Stimulated activated CD4-positive, alpha-beta T cell treated with anti-CD3 and anti-CD28 coated beads, Interleukin-4, amount 100 ng/mL, for 24 hours (primary cell): ENCODE measurements at regions not wholly inside any gene's neighbourhood (a gene's known extent, or its start where the extent isn't known, plus 50 kb on each side); places are given as distances from the start of the nearest gene placed in this dataset.
"Not testable (repeated sequence)": the region's sequence is repeated elsewhere in the genome, so short reads cannot be mapped to it uniquely, and the experiment has no call there.

Experiments used
- DNase-seq: peaks from one replicate; pipeline ENCODE4 v3.0.0-alpha.2; 2020

DNA sequence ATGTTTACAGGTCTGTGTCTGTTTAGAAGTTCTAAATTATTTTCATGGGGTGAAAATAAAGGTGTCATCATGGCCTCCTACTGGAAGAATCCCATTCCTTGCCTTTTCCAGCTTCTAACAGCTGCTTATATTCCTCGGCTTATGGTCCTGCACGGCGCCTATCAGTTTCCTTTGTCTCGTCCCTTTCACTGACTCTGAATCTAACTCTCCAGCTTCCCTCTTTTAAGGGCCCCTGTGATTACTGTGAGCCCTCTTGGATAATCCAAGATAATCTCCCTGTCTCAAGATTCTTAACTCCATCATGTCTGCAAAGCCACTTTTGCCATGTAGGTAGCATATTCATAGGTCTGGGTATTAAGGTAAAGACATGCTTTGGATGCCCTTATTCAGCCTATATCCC is 441.0 kb upstream of the ERCC4 start:
- DNase-seq = no peak

DNA sequence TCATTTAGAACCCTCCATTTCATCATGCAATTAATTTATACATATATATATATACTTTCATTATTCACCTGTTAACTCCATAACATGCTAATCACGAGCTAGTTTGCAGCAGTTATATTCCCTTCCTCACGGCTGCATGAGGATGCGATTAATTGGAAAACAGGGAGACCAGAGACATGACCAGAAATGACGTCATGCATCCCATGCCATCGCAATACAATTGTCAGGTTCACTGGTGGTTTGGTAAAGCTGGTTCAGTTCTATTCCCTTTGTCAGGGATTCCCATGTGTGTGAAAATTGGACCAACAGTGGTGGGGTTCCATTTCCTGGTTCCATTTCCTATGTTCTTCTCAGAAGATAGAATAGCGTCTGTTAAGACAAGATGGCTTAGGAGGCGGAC is 440.4 kb upstream of the ERCC4 start:
- DNase-seq = no peak

DNA sequence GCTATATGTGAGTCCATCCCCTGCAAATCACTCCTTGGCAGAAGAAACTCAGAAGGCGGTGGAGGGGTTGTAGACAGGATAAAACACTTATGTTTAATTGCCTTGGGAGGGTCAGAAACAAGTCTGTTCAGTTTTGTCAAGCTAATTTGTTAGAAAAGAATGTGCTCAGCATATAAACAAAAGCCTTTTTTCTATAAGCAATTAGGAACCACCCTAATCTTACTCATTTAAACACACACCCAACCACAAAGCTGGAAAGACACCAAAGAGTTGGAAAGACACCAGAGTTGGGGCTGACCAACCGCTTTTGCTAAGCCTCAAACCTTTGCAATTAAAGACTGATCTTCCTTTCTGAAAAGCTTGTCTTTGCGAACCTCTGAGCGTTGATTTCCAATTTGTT is 439.2 kb upstream of the ERCC4 start:
- no peak for DNase-seq

DNA sequence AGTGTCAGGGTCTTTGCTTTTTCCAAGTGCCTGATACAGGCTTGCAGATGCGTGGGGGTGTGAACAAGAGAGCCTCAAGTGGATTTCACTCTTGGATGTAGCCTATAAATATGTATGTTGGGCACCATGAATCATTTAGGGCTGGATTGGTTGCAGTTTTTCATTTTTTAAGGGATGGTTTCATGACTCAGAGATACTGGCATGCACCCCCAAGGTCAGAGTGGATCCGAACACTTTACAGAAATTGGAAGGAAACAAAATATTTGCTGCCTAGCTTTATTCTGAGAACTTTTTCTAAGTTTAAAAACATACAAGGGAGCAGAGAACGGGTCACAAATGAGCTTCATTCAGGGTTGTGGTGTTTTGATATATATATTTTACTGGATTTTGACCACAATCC is 436.8 kb upstream of the ERCC4 start:
- DNase-seq = no peak

DNA sequence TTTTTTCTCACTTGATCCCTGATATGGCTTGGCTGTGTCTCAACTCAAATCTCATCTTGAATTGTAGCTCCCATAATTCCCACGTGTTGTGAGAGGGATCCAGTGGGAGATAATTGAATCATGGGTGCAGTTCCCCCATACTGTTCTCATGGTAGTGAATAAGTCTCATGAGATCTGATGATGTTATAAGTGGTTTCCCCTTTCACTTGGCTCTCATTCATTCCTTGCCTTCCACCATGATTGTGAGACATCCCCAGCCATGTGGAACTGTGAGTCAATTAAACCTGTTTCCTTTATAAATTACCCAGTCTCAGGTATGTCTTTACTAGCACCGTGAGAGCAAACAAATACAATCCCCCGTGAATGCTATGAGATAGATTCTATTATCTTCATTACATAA is 430.5 kb upstream of the ERCC4 start:
- DNase-seq = not testable (repeated sequence)

DNA sequence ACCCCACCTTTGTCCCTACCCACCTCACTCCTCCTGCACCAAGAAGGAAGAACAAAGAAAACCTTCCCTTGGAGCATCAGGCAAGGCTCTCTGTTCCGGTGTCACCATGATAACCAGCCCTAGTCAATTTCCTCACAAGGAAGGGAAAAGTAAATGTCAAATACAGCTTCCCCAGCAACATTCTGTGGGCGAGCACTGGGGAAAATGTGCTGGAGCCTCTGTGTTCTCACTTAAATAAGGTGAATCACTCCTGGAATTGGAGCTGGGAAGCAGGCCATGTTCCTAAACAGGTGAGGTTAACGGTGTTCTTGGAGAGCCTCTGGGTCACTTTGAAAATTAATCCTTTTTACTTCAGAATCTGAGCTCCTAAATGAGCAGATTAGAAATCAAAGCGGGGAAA is 427.9 kb upstream of the ERCC4 start:
- DNase-seq = no peak

DNA sequence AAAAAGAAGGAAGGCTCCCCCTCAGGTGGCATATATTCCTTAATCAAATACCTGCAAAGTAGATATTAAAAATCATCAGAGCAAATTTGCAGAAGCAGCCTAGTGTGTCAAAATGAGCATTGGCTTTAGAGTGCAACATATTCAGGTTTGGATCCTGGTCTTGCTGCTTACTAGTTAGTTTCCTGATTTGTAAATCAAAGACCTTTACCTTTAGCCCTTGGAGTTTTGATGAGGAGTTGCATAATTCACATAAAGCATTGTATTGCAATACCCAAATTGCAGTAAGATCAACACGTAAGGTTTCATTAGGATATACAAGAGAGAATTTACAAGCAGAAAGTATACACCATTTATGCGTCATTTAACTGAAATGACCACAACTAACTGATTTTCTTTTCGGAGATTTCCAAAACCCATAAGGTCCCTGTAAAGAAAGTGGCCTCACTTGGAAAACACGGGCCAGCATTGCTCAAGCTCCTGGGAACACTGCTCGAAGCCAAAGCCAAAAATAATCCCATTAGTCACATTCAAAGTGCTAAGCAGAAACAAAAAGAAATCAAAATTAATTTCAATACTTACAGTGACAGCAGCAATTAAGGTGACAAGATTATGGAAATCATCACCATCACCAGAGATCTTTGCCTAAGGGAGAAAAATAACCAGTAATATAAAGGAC is 415.9 kb upstream of the ERCC4 start:
- no peak for DNase-seq

DNA sequence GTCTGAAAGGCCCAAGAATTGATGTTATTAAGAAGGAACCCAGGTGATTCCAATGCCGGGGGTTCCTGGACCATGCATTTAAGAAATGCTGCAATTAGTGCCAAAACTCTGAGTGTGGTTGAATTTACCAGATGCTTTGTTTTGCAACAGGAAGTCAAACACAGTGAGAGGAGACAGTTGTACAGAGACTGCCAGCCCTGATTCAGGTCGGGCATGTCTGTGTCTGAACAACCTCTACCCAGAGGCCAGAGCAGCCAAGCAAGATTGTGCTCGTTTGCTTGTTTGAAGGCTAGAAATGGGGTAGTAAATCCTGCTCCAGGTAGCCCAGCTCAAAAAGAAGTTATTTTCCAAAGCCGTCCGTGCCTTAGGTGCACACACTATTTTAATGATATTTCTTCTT is 412.4 kb upstream of the ERCC4 start:
- no peak for DNase-seq

DNA sequence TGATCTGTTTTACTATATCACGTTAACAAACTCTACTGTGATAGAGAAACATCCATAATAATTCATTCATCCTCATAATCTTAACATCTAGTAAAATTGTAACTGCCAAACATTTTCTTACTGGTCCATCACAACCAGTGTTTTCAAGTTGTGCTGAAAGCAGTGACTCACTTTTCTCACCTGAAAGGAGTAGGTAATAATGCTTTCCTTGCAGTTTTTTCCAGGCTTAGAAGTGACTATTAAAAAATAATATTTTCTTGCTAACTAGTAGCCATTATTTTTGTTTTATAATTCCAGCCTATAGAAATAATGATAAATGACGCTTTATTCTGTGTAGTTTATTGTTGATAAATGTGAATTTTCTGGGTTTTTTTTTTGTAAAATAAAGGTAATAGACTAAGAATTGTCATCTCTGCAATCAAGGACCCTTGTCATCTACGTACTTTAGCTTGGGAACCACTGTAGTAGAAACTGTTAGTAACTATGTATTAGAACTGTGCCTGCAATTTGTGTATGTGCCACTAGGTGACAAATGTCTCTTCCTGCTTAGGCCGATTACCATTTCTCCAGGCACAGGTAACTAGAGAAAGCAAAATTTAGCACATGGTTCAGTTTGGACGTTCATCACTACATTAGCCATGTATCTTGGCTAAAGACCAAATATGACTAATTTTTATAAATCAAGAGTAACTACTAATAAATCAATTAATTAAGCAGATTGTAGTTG is 409.4 kb upstream of the ERCC4 start:
- DNase-seq = no peak

DNA sequence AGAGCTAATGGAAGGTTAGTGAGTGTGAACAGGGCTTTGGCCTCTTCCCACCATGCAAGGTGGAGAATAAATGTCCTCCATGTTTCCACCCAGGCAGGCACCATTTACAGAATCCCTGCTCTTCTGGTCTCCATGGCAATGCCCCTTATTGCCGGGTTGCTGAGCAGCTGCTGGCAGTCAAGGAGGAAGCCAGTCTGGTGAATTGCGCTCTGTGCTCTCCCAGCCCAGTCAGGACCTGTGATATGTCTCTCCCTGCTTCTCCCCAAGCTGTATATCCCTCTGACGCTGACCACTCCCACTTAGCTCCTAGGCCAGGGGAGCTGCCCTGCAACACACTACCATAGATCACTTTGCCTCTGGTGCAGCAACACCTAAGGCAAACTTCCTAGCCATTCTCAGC is 402.1 kb upstream of the ERCC4 start:
- DNase-seq = no peak

DNA sequence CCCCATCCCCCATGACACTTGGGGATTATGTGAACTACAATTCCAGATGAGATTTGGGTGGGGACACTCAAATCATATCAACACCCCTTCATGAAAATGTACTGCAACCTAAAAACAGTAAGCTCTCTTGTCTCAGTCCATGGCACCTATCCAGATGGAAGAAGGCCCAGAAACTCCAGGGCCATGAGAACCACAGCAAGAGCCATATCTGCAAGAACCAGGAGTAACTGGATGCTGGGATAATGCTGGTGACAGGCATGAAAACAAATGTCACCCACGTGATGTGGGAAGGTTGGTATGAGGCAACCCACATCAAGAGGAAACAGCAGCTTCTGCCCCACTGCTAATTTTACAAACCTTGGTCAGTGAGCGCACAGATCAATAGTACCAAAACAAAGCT is 400.1 kb upstream of the ERCC4 start:
- no peak for DNase-seq

DNA sequence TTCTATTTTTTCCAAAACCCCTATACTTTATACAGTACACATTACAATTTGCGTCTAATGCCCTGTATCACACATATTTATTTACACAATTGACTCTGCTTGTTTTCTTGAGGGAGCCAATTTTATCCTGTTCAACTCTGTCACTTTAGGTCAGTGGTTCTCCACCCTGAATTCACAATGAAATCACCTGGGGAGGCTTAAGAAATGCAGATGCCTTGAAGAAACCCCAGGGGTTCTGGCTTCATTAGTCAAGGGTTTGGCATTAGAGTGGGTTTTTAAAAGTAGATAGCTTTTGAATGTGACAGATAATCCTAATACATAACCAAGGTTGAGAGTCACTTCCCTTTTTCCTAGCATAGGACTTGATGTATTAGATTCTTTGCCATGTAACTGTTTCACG is 398.6 kb upstream of the ERCC4 start:
- DNase-seq = no peak

DNA sequence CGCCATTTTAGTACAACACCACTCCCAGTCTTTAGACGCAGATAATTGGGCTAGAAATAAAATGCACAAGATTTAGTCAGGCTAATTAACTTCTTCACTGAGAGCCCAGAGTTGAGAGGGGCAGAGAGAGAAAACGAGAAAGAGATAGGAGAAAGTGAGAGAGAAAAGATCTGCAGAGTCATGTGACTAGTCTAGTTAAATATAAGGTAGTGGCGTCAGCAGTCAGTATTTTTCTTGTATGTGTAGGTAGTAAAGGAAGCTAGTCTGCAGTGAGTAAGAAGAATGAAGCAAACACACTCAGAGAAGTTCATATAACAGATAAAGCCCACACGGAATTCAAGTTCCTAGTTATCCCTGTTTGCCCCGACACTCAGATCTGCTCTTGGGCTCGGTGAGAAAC is 392.6 kb upstream of the ERCC4 start:
- DNase-seq = no peak

DNA sequence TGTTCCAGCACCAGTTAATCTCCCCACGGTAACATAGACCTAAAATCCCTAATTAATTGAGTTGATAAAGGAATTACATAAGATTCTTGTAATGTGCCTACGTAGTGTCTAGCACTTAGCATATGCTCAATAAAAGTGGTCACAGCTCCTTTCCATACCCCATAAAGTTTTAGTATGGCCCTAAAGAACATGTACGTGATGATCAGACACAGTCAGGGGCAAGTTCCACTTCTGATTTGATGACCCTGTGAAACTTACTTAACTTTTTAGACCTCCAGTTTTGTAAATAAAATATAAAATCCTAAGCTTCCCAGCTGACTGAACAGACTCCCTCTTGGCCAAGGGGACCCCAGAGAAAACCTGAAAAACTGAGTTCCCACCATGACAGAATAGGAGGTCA is 391.3 kb upstream of the ERCC4 start:
- no peak for DNase-seq

DNA sequence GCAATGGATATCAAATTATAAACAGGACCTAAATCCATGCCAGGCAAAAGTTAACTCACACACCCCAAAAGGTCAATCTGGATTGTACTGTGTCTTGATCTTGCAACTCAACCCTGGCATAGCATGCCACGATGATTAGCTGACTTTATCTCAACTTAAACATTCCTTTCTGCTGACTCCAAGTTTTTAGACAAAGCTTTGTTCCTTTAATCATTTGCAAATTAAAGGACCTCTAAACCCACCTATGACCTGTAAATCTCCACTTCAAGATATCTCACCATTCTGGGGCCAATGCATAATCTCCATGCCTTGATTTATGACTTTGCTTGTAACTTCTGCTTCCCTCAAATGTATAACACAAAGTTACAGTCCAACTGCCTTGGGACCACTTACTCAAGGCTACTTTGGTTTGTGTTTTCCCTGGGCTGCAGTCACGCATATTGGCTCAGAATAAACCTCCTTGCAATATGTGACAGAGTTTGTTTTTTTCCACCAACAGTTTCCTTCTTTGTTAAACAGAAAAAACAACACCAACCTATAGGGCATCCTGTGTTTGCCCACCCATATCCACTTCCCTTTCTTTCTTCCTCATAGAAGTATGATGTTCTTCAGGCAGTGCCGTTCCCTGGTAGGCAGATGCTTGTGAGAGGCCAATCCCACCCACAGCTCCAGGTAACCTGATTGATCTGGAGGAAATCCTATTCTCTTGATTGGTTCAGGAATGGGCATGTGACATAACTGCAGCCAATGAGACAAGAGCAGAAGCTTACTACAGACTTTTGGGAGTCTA is 390.6 kb upstream of the ERCC4 start:
- no peak for DNase-seq

DNA sequence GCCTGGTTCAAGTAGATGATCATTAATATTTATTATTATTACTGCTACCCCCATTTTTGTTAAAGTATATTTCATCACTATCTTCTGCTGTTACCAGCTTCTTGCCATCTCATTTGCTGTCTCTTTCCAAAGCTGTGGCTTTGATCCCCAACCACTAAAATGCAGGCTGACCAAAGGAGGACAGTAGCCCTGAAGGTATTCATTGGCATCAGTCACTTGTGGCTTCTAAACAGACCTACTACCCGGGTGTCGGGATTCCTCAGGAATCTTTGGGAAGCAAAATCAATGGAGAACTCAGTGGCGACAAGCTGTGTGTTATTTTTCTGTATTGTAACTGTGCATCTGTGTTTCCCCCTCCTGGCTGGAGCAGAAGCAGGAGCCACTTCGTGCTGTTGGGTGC is 379.2 kb upstream of the ERCC4 start:
- DNase-seq = no peak

DNA sequence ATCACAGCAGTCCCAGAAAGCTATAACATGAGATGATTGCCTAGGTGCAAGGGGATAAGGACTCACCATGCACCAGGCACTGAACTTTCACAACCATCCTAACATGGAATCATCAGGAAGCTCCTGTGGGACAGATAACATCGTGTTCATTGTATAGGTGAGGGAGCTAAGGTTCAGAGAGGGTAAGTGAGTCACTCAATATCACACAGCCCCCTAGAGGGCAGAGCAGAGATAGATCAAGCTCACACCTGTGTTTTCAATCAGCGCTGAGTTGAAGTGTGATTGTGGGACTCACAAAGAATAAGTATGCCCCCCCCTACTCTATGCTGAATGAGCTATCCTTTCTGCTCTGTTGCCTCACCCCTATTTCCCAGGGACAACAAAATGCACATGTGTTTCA is 377.7 kb upstream of the ERCC4 start:
- no peak for DNase-seq

DNA sequence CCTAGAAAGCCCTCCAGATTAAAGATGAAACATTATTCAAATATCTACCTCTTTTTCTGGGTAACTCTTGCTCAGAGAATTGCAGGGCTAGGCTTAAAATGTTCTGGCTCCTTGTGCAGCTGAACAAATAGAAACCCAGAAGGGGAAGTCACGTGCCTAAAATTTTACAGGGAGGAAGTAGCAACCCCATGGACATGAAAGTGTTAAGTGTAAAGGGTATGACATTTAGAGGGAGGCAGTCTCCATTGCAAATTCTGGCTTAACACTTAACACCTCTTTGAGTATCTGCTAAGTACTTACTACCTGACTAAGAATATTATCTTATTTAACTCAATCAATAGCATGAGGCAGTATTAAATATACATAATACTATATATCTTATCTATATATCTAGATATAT is 376.1 kb upstream of the ERCC4 start:
- no peak for DNase-seq

DNA sequence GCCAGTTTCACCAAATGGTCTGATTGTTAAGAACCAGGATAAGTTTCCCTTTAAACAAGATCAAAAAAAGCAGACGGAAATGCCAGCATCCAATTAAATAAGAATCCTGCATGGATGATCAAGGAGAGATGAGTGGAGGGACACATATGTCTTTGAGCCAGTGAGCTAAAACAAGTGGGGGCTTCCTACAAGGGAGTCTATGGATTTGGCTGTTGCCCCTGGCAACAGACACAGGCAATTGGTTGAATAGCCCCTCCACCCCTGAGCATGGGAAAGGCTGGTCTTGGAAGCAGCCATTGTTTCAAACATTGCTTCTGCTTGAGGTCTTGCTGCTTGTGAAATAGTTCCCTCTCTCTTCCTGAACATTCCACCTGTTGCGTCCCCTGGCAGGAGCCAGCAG is 374.7 kb upstream of the ERCC4 start:
- DNase-seq = no peak

DNA sequence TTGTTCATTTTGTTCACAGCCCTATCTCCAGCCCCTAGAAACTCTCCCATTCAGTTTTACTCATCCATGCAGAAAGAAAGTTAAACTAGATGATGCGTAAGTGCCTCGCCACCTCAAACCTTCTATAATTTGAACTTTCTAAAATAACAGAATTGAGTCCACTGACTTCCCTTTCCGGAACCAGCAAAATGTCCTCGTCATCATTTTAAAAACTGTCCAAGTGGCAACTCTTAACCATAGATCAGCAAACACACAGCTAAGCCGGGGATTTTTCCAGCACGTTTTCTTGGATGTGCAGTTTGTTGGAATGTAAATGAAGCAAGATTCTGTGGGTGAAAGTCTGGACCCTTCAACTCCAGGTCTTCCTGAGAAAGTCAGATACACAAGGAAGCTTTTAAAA is 369.7 kb upstream of the ERCC4 start:
- no peak for DNase-seq

DNA sequence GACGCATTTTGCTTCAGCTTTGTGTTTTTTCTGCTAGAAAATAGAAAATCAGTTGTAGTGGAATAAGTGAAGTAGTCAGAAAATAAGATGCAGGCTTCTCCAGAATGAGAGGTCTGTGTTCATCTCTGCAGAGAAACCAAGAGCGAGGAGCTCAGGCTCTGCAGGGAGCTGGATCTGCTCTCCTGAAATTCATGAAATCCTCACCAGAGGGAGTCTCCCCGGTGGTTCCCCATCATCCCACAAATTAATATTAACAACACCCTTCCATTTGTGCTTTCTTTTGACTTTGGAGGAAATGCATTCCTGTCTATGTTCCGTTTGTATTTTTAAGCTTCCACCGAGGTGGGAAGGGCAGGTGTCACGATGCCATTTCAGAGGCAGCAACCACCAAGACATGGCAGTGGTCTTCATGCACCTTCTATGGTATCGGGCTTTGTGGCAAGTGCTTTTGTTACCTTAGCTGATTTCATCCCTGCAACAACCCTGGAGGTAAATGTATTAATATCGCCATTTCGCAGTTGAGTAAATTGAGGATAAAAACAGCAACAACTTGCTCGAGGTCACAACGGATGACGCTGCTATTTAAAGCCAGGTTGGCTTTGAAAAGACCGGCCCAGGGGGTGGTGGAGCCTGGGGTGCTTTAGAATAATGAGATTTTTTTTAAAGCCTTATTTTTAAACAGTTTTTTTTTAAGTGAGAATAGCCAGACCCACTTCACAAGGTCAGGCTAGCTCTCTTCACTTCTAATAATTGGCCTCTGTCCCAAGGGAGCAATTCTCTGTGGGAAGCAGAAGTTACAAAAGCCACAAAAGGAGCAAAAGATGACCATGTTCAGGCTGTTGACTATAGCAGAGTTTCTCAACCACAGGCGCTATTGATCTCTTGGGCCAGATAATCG is 367.6 kb upstream of the ERCC4 start:
- no peak for DNase-seq

DNA sequence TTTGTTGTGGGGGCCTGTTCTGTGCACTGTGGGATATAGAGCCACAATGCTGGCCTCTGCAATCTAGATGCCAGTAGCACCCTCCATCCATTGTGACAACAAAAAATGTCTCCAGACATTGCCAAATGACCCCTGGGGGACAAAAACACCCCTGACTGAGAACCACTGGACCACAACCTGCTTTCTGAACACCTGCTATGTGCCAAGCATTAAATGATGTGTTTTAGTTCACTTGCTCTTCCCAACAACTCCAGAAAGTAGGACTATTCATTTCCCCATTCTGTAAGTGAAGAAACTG is 367.0 kb upstream of the ERCC4 start:
- DNase-seq = no peak

DNA sequence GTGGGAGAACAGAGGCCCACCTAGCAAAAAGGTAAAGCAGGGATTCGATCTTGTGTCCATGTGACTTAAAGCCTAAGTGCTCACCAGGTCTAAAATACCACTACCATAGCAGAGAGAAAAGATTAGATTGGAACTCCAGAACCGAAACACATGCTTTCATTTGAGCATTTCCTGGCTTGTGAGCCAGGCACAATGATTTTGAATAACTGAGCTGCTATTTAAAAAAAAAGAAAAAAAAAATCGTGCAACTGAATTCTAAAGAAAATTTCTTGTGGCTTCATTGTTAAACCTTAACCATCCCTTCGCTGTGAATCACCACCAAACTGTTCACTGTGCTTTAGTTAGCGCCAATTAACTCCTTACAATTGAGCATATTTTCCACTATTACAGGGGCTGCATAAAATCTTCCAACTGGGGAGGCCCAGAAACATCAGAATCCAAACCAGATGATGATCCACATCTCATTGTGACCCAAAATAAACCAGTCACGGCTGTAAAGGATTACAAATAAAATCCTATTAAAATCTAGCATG is 366.4 kb upstream of the ERCC4 start:
- DNase-seq = no peak
